HUES6 (cell line): ENCODE measurements at regions not wholly inside any gene's neighbourhood (a gene's known extent, or its start where the extent isn't known, plus 50 kb on each side); places are given as distances from the start of the nearest gene placed in this dataset.

Experiments
- H3K27ac ChIP-seq: 2 replicates; pipeline ENCODE4 v1.7.0; 2013; ENCODE audit warnings: low read depth, mild to moderate bottlenecking, low read length, inconsistent platforms
- H3K27me3 ChIP-seq: 2 replicates; pipeline ENCODE4 v1.6.1; 2013; ENCODE audit warnings: low read length; ENCODE audit not compliant: control insufficient read depth, insufficient read depth
- H3K36me3 ChIP-seq: 2 replicates; pipeline ENCODE4 v1.6.1; 2013; ENCODE audit warnings: low read length; ENCODE audit not compliant: control insufficient read depth, insufficient read depth
- H3K4me1 ChIP-seq: 2 replicates; pipeline ENCODE4 v1.6.1; 2013; ENCODE audit warnings: low read length; ENCODE audit not compliant: control insufficient read depth, insufficient read depth
- H3K4me3 ChIP-seq: 2 replicates; pipeline ENCODE4 v1.5.1; 2013; ENCODE audit warnings: low read depth, low read length
- H3K9ac ChIP-seq: one replicate; pipeline ENCODE4 v1.6.1; 2013; ENCODE audit warnings: mild to moderate bottlenecking, low read length
- H3K9me3 ChIP-seq: 2 replicates; pipeline ENCODE4 v1.6.1; 2013; ENCODE audit warnings: low read depth, low read length; ENCODE audit not compliant: control insufficient read depth, insufficient read depth

DNA sequence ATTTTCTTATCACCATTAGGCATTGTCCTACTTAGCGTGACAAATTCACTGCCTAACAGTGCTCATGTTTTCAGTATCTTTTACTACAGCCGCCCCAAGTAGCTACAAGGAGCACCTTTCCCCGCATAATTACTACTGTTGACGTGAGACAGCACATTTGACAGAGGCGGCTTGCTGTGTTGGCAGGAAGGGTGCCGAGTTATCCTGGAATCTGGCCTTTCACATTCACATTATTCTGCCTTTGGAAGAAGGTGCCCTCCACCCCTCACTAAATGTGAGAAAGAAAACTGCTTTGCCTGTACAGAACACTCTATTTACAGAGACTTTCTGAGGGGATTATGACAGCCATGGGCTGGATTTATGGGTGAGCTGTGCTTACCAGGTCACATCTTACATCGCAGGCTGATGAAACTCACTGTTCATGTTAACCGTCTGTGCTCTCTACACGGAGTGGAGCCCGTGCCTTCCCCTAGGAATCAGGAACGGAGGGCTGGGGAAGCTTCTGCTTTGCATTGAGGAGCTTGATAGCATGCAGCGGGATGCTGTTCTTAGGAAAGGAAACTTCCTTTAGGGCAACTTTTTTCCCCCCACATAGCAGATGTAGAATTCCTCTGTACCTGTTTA, 148.0 kb upstream of the ZRANB2 start:
- no peak overlapping the region for H3K27ac ChIP-seq

DNA sequence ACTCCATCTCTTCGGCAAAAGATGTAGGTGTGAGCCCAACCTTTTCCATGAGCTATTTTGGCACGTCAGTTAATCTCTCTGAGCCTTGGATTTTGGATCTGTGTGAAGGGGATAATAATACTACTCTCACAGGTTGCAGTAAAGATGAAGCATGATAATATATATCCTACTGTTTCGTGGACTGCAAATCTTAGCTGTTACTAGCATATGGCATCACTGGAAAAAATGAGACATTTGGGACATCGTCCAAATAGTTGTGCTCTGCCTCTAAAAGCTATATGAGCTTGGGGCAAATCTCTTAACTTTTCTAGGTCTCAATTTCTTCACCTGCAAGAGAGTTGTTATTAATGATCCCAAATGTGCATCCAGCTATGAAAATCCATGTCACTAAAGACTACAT, 147.4 kb upstream of the ZRANB2 start:
- no peak overlapping the region for H3K4me3 ChIP-seq
- H3K27me3 ChIP-seq, result no peaks in the 10 kb centered on the region
- H3K9me3 ChIP-seq, result no peaks in the 10 kb centered on the region
- H3K36me3 ChIP-seq, result no peaks in the 10 kb centered on the region
- H3K4me1 ChIP-seq, result peaks cover 14% of the 10 kb centered on the region
- H3K9ac ChIP-seq, result no peak overlapping the region
- no peak overlapping the region for H3K27ac ChIP-seq

More for the DNA sequence above, 148.0 kb upstream of the ZRANB2 start:
- Histone ChIP-seq H3K27me3 (no peaks in the 10 kb centered on the region), H3K9ac (no peak overlapping the region), H3K36me3 (no peaks in the 10 kb centered on the region), H3K9me3 (no peaks in the 10 kb centered on the region), H3K4me1 (peaks cover 14% of the 10 kb centered on the region), H3K4me3 (no peak overlapping the region)

DNA sequence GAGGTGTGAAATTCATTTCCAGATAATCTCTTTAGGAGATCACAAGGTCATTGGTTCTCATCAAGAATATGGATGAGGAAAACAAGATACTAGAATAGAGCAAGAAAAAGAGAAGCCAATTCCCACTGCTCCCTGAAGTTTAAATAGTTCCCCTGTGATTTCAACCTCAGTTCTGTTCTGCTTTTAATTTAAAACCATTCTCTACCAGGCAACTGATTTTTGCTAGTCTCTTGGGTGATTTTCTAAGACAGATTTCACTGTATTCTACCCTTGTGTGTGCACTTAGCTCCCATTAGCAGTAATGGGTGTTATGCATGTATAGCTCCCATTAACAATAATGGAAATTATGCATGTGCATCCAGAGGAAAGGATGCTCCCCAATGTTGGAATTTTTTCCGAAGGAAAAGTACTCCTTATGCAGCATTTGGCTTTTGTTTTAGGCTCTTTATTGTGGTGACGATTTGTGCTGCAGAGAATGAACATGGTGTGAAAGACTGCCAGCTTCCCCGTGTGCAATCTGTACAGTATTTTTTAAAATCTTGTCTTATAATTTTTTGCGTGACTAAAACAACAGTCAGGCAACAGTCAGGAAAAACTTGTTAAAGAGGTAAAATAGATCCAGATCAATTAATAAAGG, 144.0 kb upstream of the ZRANB2 start:
- Histone ChIP-seq H3K36me3 (no peaks in the 10 kb centered on the region), H3K9ac (no peak overlapping the region), H3K27me3 (no peaks in the 10 kb centered on the region), H3K9me3 (no peaks in the 10 kb centered on the region), H3K4me3 (no peak overlapping the region), H3K4me1 (peaks cover 14% of the 10 kb centered on the region), H3K27ac (no peak overlapping the region)

DNA sequence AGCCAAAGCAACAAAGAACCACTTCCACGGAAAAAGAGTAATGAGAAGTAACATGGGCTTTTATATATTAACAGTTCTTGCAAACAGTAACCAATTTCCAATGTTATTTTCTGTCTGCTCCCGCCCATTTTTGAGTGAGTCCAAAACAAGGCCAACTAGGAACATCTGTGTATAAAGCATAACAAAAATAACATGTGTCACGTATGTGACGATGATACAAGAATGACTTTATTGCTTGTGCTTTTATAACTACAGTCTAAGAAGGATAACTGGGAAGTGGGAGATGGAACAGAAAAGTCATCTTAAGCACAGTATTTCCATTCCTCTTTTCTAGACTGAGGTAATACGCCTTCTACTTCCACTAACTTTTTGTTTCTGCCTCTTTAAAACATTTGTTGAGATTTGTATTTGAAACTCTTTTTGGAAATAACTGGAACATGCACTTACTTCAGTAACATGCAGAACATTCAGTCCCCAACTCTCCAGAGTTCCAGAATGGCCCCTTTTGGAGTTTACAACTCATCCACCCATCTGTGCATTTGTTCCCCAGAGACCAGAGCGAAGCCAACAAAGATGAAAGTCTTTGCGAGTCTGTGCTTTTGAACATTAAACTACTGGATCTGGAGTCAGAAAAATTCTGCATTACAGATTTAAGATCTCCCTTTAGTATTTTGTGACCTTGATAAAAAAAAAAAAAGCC, 143.0 kb upstream of the ZRANB2 start:
- Histone ChIP-seq H3K9me3 (no peaks in the 10 kb centered on the region), H3K27me3 (no peaks in the 10 kb centered on the region), H3K27ac (no peak overlapping the region), H3K9ac (no peak overlapping the region), H3K4me1 (peaks cover 7% of the 10 kb centered on the region), H3K4me3 (no peak overlapping the region), H3K36me3 (no peaks in the 10 kb centered on the region)

DNA sequence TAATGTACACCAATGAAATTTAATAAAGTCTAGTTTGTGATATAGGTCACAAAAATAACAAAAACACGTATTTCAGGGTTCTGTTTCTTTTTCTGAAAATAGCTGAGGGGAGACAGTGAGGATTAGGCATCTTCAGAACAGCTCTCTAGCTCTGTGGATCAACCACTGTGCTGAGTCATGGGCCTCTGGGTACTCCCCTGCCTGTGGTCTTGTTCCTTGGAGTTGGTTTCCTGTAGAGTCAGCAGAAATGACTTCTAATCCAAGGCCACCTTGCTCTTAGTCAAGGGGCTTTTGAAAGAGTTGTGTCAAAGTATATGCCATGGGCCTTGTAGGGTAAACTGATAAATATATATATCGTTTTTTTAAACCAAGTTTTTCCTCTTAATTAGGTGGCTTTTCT, 141.8 kb upstream of the ZRANB2 start:
- no peaks in the 10 kb centered on the region for H3K4me1 ChIP-seq
- no peak overlapping the region for H3K4me3 ChIP-seq
- H3K36me3 ChIP-seq, result no peaks in the 10 kb centered on the region
- H3K27ac ChIP-seq, result no peak overlapping the region
- H3K9me3 ChIP-seq, result no peaks in the 10 kb centered on the region
- H3K9ac ChIP-seq, result no peak overlapping the region
- no peaks in the 10 kb centered on the region for H3K27me3 ChIP-seq

DNA sequence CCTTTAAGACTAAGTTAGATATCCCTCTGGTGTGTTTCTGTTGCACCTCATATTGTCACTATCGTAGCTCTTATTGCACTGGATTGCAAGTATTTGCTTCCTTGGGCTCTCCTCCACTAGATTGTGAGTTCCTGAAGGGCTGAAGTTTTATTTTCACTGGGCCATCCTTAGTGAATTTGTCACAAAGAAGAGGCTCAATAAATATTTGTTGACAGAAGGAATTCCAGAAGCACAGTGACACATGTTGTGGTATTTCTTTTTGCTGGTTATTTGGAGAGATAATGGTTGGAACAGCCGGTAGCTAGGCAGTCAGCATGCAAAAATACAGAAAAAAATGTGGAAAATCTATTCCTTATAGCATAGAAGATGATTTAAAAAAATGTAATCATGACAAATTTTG, 129.9 kb upstream of the ZRANB2 start:
- no peak overlapping the region for H3K27ac ChIP-seq
- H3K4me1 ChIP-seq, result no peaks in the 10 kb centered on the region
- H3K27me3 ChIP-seq, result no peaks in the 10 kb centered on the region
- H3K9me3 ChIP-seq, result no peaks in the 10 kb centered on the region
- H3K9ac ChIP-seq, result no peak overlapping the region
- H3K4me3 ChIP-seq, result no peak overlapping the region
- no peaks in the 10 kb centered on the region for H3K36me3 ChIP-seq

DNA sequence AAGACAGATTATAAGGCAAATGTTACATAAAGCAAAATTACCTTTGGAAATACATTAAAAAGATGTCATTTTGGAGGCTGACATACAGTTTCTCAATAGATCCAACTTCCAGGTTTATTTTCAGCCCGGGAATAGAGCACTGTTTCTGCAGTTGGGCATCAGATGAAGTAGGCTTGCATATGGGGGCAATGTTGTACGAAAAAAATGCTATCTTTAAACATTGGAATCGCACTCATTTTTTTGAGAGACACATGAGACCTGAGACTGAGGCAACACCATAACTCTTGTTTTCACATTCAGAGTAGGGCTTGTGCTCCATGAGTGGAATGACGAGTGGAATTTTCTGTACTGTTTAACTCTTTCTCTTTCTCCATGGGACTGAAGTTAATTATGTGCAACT, 122.4 kb upstream of the ZRANB2 start:
- H3K27me3 ChIP-seq, result no peaks in the 10 kb centered on the region
- no peak overlapping the region for H3K4me3 ChIP-seq
- no peaks in the 10 kb centered on the region for H3K36me3 ChIP-seq
- H3K9me3 ChIP-seq, result no peaks in the 10 kb centered on the region
- H3K4me1 ChIP-seq, result no peaks in the 10 kb centered on the region
- no peak overlapping the region for H3K27ac ChIP-seq
- H3K9ac ChIP-seq, result no peak overlapping the region

DNA sequence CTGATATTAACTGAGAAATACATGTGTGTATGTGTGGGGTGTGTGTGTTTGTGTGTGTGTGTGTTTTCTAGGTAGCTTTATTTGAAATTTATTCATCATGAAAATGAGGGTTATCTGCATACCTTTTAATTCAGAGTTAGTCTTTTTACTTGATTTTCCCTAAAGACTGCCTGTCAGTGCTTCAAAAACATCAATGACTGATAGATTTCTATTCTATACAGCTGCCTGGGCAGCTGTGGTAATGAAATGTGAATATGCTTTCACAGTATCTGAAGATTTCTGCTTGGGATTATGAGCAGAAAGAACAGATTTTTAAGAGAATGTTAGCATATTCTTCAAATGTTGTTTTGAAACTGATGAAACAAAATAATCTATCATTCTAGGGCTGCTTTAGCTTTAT, 119.7 kb upstream of the ZRANB2 start:
- H3K36me3 ChIP-seq, result no peaks in the 10 kb centered on the region
- H3K9me3 ChIP-seq, result no peaks in the 10 kb centered on the region
- no peak overlapping the region for H3K4me3 ChIP-seq
- no peak overlapping the region for H3K27ac ChIP-seq
- H3K4me1 ChIP-seq, result no peaks in the 10 kb centered on the region
- no peaks in the 10 kb centered on the region for H3K27me3 ChIP-seq
- H3K9ac ChIP-seq, result no peak overlapping the region

DNA sequence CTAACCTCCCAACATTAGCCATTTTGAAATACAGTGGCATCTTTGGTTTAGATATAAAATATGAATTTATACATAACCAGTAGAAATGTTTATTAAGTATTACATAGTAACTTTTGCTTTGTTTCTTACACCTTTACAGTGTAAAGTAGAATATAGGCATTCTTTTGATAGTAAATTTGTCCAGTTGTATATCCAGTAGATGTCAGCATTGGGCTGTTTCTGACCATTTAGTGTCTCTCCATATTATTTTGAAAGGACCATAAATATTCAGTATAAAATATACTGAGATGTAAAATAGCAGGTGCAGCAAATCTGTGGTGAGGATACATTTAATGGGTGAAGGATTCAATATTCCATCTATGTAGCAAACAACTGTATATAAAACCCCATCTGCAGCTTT, 115.8 kb upstream of the ZRANB2 start:
- Histone ChIP-seq H3K9me3 (no peaks in the 10 kb centered on the region), H3K36me3 (no peaks in the 10 kb centered on the region), H3K27me3 (no peaks in the 10 kb centered on the region), H3K4me1 (no peaks in the 10 kb centered on the region), H3K4me3 (no peak overlapping the region), H3K9ac (no peak overlapping the region), H3K27ac (no peak overlapping the region)

DNA sequence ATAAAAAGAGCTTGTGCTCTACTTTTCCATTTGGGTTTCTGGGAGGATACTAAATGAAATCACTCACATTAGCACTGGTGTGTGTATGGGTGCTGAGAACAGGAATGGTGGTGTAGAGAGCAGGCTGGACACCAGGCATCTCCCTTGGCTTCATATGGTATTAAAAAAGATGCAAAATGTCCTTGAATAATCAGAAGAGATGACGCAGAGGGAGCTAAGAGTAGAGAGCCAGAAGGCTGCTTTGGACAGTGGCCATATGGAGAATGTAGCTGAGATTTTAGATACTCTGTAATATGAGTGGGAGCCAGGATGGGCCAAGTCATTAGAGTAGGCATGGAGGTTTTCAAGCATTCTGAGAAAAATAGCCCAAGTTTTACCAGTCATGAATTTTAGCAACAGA, 112.3 kb upstream of the ZRANB2 start:
- Histone ChIP-seq H3K27me3 (no peaks in the 10 kb centered on the region), H3K9me3 (no peaks in the 10 kb centered on the region), H3K36me3 (no peaks in the 10 kb centered on the region), H3K4me3 (no peak overlapping the region), H3K27ac (no peak overlapping the region), H3K4me1 (no peaks in the 10 kb centered on the region), H3K9ac (no peak overlapping the region)

DNA sequence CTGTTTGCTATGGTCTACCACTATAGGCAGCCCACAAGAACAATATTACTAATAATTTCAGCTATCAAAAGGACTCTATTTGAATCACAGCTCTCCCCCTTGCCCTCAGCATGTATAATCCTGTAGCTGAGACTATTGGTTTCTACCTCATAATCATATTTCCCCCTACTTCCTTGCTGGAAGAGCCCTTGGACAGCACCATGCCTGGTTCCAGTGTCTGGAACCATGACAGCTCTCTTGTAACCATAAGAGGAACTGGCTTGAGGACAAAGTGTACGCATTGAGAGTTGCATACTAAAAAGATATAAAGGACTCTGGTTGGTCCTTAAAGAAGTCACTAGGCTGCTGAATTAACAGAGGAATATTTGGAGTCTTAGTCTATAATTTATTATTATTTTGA, 110.7 kb upstream of the ZRANB2 start:
- Histone ChIP-seq H3K36me3 (no peaks in the 10 kb centered on the region), H3K27me3 (no peaks in the 10 kb centered on the region), H3K4me1 (no peaks in the 10 kb centered on the region), H3K9ac (no peak overlapping the region), H3K9me3 (no peaks in the 10 kb centered on the region), H3K4me3 (no peak overlapping the region), H3K27ac (no peak overlapping the region)
